ENCODE measurements at regions not wholly inside any gene's neighbourhood (a gene's known extent, or its start where the extent isn't known, plus 50 kb on each side); places are given as distances from the start of the nearest gene placed in this dataset.

DNA sequence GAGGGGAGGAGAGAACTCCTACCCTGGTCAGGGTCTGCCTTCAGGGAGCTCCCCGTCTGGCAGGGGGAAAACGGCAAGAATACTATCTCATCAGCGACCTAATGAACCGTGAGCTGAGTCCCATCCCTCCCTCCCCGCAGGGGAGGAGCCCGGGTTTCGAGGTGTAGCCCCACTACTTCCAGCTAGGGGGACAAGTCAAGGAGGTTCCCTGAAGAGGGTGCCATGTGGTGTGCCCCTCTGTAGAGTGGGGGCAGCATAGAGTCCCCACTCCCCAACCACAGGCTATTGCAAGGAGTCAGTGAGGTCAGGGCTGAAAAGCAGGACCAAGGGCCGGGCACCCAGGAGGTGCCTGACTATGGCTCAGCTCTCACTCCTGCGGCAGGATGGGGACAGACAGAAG is 50.9 kb upstream of the RXRA start:
- TF ChIP-seq POLR2A (IDR thresholded peaks at IDR 0.05; ENCODE audit: low read length): no peak
- TF ChIP-seq GATA1 (IDR thresholded peaks at IDR 0.05; ENCODE audit: low read depth, low read length): no peak

All from erythroblast (primary cell).